DMS79 (cell line): ENCODE measurements at regions not wholly inside any gene's neighbourhood (a gene's known extent, or its start where the extent isn't known, plus 50 kb on each side); places are given as distances from the start of the nearest gene placed in this dataset.

Source experiments
- DNase-seq: peaks from one replicate; lab custom pipeline; 2025; lab: John Stamatoyannopoulos, UW

DNA sequence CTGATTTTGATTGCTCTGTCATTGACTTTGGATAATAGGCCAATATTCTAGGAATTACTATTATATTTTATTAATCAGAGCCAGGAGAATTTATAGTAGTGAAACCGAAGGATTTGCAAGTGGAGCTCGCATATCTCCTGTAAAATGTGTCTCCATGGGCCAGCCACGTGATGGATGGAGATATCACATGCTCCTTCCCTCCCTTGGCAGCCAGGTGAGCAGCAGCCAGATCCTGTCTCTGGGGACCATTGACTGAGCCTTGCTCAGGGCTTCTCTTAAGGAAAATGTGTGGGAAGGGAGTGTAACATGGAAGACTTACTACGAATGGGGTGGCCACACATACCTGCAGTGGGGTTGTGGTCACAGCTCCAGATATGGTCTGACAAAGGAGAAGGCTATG, 144.7 kb upstream of the RGMA start:
- DNase-seq = no peak

DNA sequence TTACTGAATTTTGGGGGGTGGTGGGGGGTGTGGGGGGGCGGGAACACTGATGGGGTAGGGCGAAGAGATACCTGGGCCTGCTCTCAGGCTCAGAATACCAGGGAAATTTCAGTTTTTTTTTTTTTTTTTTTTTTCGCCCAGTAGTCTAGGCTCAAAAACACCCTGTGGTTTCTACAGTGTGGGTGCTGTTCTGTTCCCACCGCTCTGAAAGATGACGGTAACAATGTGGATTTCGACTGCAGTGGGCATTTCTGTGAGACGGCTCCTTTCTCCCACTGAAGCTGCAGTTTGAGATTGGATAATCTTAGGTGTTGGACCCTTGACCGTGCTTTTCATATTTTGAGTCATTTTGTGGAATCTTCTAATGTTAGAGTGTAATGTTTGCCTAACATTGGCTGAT, 143.8 kb upstream of the RGMA start:
- no peak for DNase-seq

DNA sequence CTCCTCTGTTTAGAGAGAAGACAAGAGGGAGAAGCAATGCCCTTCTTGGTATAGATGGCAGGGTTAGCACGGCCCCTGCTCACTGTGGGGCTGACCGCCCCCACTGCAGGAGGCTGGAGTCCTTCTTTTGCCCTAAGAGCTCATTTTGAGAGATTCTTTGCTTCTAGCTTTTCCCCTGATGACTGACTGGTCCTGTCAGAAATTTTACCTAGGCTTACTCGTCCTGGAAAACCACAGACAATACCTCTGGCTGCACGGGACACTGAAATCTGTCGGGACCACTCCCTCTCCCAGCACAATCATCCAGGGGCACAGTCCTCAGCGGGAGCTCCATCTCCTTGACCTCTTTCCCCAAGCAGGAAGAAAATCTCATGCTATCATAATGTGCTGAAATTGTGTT, 143.0 kb upstream of the RGMA start:
- no peak for DNase-seq

DNA sequence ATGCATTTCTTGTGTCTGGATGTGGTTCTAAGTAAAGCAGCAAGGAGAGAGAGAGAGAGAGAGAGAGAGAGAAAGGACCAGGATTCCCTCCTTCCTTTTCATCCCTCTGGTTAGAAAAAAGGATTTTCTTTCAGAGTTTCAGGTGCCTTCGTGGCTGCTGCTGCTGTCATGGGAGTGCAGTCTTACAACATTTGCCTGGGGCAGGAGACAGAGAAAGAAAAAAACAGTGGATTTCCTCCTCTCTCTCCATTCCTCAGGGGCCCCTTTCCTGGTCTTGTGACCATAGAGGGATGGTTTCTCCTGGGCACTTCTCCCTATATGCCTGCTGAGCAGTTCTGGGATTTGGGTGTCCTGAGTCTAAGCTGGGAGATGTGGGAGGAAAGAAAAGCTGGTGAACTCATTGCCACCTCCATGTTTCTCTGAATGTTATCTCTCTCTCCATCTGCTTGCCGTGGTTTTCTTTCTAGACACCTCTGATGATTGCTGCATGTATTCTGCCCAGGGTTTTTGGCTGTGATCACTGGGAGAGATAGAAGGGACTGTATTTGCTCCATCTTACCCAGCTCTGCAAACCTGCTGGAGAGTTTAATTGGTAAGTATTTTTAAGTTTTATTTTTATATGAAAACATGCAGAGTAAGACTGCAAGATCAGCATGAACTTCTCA, 142.4 kb upstream of the RGMA start:
- no peak for DNase-seq

DNA sequence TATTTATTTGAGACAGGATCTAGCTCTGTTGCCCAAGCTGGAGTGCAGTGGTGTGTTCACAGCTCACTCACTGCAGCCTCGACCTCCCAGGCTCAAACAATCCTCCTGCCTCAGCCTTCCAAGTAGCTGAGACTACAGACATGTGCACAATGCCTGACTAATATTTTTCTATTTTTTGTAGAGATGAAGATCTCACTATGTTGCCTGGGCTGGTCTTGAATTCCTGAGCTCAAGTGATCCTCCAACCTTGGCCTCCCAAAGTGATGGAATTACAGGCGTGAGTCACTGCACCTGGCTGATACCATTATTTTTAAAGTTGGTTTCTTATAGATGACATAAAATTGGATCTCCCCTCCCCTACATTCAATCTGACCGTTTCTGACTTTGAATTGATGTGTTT, 139.5 kb upstream of the RGMA start:
- no peak for DNase-seq

DNA sequence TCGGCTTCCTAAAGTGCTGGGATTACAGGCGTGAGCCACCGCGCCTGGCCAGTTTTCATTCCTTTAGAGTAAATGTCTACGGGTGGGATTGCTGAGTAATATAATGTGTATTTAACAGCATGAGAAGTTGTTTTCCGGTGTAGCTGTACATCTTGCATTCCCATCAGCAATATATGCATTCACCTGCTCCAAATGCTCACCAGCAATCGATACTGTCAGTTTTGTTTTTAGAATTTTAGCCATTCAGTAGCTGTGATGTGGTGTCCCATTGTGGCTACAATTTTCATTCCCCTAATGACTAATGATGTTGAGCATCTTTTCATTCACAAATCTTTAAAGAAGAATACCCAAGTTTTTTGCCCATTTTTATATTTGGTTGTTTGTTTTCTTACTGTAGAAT, 134.8 kb upstream of the RGMA start:
- DNase-seq = no peak

DNA sequence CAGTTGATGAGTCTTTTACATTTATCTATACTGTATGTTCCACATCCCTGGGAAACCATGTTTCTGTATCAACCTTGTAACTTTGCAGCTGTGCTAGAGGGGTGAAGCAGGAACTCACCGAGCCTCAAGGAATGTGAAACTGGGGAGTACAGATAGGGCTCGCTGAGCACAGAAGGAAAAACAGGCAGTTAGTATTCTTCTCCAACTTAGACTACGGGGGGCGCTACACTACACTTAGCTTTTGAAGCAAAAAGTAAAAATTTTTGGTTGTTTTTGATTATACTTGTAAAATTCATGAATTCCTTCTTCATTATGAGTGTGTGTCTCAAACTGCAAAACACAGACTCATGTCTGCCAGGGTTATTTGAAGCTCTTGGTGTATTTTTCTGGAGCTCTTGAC, 132.7 kb upstream of the RGMA start:
- no peak for DNase-seq

DNA sequence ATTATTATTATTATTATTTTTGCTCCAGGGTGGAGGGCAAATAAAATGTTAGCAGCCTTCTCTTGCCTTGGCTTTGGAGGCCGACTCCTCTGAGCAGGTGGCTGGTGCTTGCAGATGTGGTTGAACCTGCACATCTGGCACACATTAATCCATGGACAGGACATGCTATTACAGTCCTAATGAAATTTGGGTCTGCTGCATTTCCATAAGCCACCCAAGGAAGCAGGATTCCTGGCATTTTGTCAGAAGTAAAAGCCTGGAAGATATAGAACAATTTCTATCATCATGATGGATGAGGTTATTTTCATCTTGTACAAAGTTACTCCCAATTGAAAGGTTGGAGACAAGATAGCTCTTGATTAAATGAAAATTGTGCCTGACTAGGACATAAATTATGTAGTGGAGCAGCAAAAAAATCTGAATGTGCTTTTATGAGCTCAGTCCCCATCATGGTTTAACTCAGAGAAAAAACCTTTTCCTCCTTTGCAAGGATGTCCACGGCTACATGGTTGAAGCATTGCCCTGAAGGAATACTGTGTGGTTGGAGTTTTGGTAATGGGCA, 130.9 kb upstream of the RGMA start:
- DNase-seq = no peak

DNA sequence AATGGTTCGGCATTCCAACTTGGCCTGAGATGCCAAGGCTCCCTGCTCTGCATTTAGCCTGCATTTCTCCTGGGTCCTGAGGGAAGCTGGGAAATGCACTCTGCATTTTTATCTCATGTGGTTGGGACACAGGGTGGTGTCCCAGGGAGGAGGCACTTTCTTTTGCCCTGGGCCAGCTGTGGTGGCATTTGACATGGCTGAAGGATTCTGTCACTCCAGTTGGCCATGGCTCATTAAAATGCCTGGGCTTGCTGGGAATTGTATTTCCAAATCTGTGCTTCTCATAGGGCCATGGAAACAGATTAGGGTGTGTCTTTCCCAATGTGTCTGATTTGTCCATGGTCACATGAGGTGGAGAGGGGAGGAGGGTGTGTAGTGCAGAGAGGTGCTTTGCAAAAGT, 128.3 kb upstream of the RGMA start:
- DNase-seq = no peak

DNA sequence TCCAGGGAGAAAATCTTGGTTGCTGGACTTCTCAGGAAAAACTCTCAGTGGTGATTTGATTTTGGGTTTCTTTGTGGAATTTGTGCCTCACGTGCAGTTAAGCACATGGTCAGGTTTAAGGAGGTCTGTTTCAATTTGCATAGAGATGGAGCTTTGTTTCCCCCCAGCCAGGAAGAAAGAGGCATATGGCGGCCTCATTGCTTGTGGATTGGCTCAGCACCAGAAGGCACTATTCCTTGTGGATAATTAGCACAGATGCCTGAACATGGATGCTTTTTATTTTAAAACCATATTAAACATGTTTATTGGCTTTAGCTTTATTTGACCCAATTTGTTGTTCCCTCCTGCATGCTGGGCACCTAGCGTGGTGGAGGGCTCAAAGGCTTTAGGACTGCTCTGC, 125.1 kb upstream of the RGMA start:
- no peak for DNase-seq

DNA sequence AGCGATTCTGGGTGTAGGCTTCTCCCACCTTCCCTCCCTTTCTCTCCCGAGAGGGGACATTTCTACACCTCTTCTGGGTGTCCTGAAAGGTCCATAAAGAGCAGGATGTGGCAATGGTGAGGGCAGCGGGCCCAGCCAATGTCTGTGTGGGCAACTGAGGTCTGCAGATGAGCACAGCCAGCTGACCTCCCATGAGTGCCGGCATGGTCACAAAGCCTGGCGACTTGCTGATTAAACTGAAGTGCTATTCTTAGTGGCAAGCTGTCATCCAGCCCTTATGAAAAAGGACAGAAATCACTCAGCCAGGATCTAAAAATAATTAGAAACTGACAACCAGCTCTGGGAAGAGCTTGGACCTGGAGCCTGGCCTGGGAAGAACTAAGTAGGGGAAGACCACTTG, 124.3 kb upstream of the RGMA start:
- DNase-seq = no peak

DNA sequence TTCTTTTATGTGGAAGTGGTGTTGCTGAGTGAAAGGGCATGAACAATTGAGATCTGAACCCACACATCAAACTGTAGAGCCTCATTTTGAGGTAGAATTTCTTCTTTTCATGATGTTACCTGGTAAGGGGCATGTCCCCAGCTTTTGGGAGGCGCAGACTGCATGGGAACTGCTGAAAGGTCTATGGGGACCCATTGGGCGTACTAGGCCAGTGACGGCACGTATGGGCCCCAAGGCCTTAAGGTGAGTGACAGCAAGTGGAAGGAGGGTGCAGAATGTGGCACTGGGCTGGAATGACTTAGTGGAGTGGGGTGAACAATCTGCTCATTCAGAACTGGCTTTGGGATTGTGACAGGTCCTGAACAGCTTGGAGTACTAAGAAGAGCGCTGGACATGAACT, 123.6 kb upstream of the RGMA start:
- DNase-seq = no peak

DNA sequence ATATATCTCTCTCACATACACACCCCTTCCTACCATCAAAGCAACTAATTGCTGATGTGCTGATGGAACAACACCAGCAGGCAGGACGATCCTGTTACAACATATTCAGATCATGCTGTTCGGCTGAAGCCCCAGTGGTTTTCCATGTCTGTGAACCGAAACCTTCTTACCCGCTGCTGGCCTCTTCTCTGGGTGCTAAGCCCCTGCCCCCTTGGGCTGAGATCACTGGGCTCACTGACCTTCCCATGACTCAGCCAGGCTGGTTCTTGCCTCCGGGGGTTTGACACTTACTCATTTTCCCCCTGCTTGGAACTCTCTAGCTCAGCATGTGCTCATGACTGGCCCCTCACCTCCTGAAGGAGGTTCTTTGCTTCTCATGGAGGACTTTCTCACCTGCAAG, 122.0 kb upstream of the RGMA start:
- no peak for DNase-seq

DNA sequence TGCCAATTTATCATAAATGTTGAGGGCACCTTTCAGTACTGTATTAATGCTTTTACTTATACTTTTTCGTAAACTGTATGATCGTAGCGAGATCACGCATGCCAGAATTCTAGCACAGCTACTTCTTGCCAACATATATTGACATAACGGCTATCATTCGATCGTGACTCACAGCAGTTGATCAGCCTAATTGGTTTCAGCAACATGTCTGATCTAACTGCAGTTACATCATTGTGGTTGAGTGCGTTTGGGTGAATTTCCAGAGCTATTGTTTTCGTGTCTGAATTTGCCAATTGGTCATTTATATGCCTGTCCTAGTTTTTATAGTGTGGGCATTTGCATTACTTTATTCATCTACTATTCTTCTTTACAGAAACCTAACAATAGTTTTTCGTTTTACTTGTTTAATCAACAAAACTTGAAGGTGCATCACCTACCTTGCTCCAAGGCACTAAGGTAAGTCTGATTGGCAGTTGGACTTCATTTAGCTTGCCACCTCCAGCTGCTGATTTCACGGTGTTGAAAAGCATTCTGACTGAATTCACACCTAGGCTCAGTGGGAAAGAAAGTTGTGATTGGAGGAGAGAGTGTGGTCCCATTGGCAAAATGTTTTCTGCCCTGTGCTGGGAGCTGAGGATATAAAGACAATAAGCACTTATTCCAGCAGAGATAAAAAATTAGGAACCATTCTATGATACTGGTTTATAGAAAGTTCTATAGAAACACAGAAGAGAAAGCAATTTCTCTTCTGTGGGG, 120.9 kb upstream of the RGMA start:
- no peak for DNase-seq

DNA sequence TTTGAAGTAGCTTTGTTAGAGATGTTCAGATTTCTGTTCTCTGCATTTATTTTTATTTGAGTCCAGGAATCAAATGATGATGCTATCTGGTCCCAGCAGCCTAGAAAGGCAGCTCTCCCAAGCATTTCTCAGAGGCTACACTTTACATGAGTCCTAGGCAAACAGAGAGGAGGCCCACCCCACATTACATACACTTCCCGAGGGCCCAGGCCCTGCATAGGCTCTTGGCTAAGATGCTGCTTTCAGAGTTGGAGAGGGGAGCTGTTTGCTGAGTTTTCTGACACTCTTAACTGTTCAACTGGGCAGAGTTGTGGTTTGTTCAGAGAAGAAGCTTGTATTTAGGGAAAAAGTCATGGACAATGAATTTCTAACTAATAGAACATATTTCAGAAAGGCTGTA, 117.9 kb upstream of the RGMA start:
- DNase-seq = no peak

DNA sequence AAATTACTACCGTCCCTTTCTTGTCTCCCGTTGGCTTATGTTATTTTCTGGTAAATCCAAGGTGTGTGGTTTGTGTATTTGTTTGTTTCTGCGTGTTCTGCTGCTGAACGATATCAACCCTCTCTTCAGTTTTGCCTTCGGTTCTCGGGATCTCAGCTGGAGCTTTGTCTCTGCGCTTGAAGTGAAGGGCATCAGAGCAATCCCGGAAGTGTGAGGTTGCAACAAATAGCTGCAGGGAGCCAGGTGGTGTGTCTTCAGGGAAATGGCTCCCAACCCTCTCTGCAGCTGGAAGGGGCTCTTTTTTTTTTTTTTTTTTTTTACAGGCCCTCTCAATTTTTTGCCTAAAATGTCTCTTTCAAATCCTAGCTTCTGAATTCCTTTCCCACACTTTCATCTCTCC, 116.4 kb upstream of the RGMA start:
- DNase-seq = no peak

DNA sequence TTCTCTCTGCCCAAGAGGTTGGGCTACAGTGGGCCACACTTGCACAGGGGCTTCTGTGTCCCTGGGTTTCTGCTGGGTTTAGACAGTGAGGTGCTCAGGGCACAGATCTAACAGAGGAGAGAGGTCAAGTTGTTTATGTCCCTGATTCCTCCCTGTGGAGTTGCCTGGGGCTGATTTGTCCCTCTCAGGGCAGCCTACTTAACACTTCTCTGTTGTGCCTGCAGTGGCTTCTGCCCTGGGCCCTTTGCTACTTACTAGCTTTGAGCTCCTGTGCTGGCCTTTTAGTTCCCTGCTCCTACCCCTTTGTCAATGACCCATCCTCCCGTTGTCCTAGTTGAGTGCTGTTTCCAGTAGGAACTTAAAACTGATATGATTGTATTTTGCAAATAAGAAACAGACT, 114.0 kb upstream of the RGMA start:
- no peak for DNase-seq

DNA sequence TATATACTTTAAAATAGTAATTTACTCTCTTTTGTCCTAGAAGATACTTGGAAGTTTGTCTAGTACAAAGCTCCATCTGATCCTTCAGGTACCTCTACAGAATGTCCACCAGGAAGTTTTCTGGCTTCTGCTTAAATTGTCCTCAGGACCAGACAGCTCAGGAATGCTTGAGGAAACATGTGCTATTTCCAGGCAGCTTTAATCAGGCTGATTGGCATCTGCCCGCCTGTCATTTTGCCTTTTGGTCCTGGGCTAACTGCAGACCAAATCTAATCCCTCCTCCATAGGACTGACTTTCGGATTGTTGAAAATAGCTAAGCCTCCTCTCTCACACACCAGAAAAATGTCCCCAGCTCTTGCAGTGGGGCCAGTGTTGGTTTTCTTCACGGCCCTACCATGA, 113.4 kb upstream of the RGMA start:
- DNase-seq = no peak

DNA sequence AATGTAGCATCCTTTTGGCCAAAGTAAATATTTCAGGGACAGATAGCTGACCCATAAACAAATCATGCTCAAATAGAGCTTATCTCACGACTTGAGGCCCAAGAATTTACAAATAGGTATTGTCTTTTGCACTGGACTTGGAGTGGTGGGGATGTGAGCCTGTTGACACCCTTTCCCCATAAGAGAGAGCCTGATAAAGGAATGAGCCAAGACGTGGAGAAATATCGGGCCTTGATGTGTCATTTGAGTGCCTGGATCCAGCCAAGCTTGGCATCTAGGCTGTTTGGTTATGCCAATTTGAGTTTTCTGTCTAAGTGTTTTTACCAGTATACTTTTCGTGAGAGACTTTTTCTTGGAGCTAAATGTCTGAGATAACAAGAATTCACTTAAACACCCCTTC, 112.9 kb upstream of the RGMA start:
- no peak for DNase-seq

DNA sequence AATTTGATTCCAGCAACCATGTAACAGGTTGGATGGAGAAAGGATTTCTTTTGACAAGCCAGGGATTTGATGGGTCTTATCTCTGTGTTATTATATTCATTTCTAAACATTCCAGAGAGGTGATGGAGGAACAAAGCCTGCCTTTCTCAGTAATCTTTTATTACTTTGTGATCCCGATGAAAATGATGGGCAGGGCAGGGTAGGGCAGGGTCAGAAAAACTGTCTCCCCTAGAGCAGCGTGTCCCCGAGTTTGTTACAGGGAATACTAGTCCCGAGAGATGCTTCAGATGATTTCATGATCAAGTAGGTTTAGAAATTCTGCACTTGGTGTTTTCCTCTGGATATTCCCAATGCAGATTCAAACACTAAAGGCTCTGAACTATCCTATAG, 111.8 kb upstream of the RGMA start:
- DNase-seq = no peak

DNA sequence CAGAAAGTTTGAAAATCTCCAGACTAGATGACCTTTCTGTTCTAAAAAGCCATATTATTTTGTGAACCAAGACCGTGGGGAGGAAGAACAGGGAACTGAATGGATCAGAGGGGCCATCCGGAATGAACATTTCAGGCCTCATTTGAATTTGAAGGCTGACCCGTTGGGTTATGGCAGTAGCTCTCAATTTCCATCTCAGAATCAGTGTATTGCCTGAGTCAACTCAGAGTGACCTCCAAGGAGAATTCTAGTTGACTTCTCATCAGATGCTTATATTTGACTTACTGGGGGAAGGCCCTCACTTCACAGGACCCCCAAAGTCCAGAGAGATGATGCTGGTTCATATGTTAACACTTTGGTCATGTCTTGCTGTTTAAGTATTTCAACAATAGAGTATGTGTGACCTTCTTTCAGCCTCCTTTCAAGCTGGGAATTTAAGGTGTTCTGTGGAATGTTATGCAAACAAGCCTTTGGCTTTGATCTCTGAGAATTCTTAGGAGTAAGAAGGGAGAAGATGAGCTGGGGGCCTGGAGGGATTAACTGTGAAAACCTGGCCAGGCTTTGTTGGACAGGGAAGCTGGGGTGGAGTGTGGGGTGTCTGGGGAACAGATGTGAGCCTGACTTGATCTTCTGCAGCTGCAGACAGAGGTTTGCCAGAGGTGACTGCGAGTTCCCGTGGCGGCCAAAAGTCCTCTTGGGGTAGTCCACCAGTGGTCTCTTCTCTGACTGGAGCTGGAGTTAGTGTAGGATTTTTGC, 111.2 kb upstream of the RGMA start:
- DNase-seq = no peak

DNA sequence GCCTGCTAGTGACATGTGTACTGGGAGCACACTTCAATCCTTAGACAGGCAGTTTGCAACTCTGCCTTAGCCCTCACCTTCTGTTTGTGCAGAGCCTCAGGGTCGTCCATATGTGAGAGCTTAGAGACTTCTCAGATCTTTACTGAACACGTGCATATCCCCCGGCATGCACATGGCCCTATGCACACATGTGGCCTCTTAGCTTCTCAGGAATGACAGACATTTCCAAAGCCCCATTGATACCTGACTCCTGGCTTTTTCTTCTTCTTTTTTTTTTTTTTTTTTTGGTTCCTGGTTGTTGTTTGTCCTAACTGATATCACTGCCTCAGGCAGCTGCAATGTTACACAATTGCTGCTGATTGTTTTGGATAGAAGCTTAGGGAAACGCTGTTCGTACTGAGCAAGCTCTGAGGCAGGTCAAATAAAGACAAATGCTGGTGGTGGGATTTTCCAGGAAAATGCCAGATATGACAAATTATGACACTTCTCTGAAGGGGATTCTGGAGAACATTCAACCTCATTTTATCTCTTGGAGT, 107.2 kb upstream of the RGMA start:
- DNase-seq = no peak

DNA sequence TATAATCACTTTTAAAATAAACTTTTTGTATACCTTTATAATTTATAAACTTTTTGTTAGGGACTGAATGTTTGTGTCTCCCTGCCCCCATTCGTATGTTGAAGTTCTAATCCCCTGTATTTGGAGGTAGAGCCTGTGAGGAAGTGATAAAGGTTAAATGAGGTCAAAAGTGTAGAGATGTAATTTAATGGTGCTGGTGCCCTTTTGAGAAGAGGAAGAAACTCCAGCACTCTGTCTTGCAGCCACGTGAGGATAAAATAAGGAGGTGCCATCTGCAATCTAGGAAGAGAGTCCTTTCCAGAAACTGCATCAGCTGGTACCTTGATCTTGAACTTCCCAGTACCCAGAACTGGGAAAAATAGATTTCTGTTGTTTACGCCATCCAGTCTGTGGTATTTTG, 106.1 kb upstream of the RGMA start:
- no peak for DNase-seq
